ENCODE measurements at regions not wholly inside any gene's neighbourhood (a gene's known extent, or its start where the extent isn't known, plus 50 kb on each side); places are given as distances from the start of the nearest gene placed in this dataset.

- peaks cover 0 to under 1% (median 0%) of the 10 kb centered on the region in 7 donors for H3K9me3 Mint-ChIP-seq
- H3K27me3 Mint-ChIP-seq, result peaks cover 19% of the 10 kb centered on the region
- Histone ChIP-seq H3K4me1 (ENCODE audit: control insufficient read depth, insufficient read depth, low read length, poor library complexity, severe bottlenecking) (no peaks in the 10 kb centered on the region), H3K9me3 (ENCODE audit: control insufficient read depth in 2 of 2, low read length in 2 of 2) (no peaks in the 10 kb centered on the region), H3K27ac (ENCODE audit: insufficient read depth, low read length, poor library complexity, severe bottlenecking) (no peak overlapping the region), H3K27me3 (ENCODE audit: control insufficient read depth, insufficient read depth, low read length) (peaks cover 5% of the 10 kb centered on the region), H3K4me3 (ENCODE audit: low read depth, low read length) (no peak overlapping the region), H3K36me3 (ENCODE audit: control insufficient read depth, insufficient read depth, low read length) (no peaks in the 10 kb centered on the region)
- H3K4me1 Mint-ChIP-seq, result peaks cover 0 to 16% (median 7%) of the 10 kb centered on the region in 4 donors
- no peak overlapping the region for H3K4me3 Mint-ChIP-seq
- no peak for ATAC-seq (ENCODE audit: low read depth in 2 of 2)
- DNase-seq, result no peak
- H3K36me3 Mint-ChIP-seq, result no peaks in the 10 kb centered on the region
- no peak overlapping the region for H3K27ac Mint-ChIP-seq
Measured at GRCh38 chr2:63678551-63678950, 89.8 kb downstream of the MDH1 start.

- Histone ChIP-seq H3K9me3 (ENCODE audit: control insufficient read depth in 2 of 2, low read length in 2 of 2) (no peaks in the 10 kb centered on the region), H3K36me3 (ENCODE audit: control insufficient read depth, insufficient read depth, low read length) (no peaks in the 10 kb centered on the region), H3K27ac (ENCODE audit: insufficient read depth, low read length, poor library complexity, severe bottlenecking) (no peak overlapping the region), H3K27me3 (ENCODE audit: control insufficient read depth, insufficient read depth, low read length) (peaks cover 3% of the 10 kb centered on the region), H3K4me1 (ENCODE audit: control insufficient read depth, insufficient read depth, low read length, poor library complexity, severe bottlenecking) (no peaks in the 10 kb centered on the region), H3K4me3 (ENCODE audit: low read depth, low read length) (no peak overlapping the region)
- H3K27ac Mint-ChIP-seq, result no peak overlapping the region
- H3K36me3 Mint-ChIP-seq, result no peaks in the 10 kb centered on the region
- peaks cover 0 to 16% (median 7%) of the 10 kb centered on the region in 4 donors for H3K4me1 Mint-ChIP-seq
- peaks cover 26% of the 10 kb centered on the region for H3K27me3 Mint-ChIP-seq
- no peak for DNase-seq
- H3K4me3 Mint-ChIP-seq, result no peak overlapping the region
- ATAC-seq (ENCODE audit: low read depth in 2 of 2), result no peak
- peaks cover 0 to 1% (median 0%) of the 10 kb centered on the region in 7 donors for H3K9me3 Mint-ChIP-seq
Measured at GRCh38 chr2:63679252-63679855, 90.6 kb downstream of the MDH1 start.

GRCh38 chr2:63680455-63680854, 91.7 kb downstream of the MDH1 start:
- ATAC-seq (ENCODE audit: low read depth in 2 of 2) (no peak), DNase-seq (no peak)
- no peak overlapping the region for H3K27ac ChIP-seq (ENCODE audit: insufficient read depth, low read length, poor library complexity, severe bottlenecking)
- H3K9me3 Mint-ChIP-seq, result peaks cover 0 to 1% (median 0%) of the 10 kb centered on the region in 7 donors
- H3K36me3 ChIP-seq (ENCODE audit: control insufficient read depth, insufficient read depth, low read length), result no peaks in the 10 kb centered on the region
- H3K4me3 Mint-ChIP-seq, result no peak overlapping the region
- H3K36me3 Mint-ChIP-seq, result no peaks in the 10 kb centered on the region
- peaks cover 26% of the 10 kb centered on the region for H3K27me3 Mint-ChIP-seq
- H3K4me3 ChIP-seq (ENCODE audit: low read depth, low read length), result no peak overlapping the region
- H3K9me3 ChIP-seq (ENCODE audit: control insufficient read depth in 2 of 2, low read length in 2 of 2), result no peaks in the 10 kb centered on the region
- no peak overlapping the region for H3K27ac Mint-ChIP-seq
- peaks cover 0 to 16% (median 7%) of the 10 kb centered on the region in 4 donors for H3K4me1 Mint-ChIP-seq
- peaks cover 3% of the 10 kb centered on the region for H3K27me3 ChIP-seq (ENCODE audit: control insufficient read depth, insufficient read depth, low read length)
- H3K4me1 ChIP-seq (ENCODE audit: control insufficient read depth, insufficient read depth, low read length, poor library complexity, severe bottlenecking), result no peaks in the 10 kb centered on the region

- Mint-ChIP-seq H3K27ac (no peak overlapping the region), H3K27me3 (peaks cover 26% of the 10 kb centered on the region)
- no peak for ATAC-seq (ENCODE audit: low read depth in 2 of 2)
Measured at GRCh38 chr2:63681896-63682295, 93.1 kb downstream of the MDH1 start.

GRCh38 chr2:63692002-63692606, 103.3 kb downstream of the MDH1 start:
- Histone ChIP-seq H3K9me3 (ENCODE audit: control insufficient read depth in 2 of 2, low read length in 2 of 2) (no peaks in the 10 kb centered on the region), H3K4me1 (ENCODE audit: control insufficient read depth, insufficient read depth, low read length, poor library complexity, severe bottlenecking) (no peaks in the 10 kb centered on the region), H3K36me3 (ENCODE audit: control insufficient read depth, insufficient read depth, low read length) (no peaks in the 10 kb centered on the region), H3K27ac (ENCODE audit: insufficient read depth, low read length, poor library complexity, severe bottlenecking) (no peak overlapping the region), H3K27me3 (ENCODE audit: control insufficient read depth, insufficient read depth, low read length) (no peaks in the 10 kb centered on the region), H3K4me3 (ENCODE audit: low read depth, low read length) (no peak overlapping the region)
- ATAC-seq (ENCODE audit: low read depth in 2 of 2) (peak; percentile 68 to 71), DNase-seq (peak; percentile 2 to 71 (median 60))
- Mint-ChIP-seq H3K27ac (no peak overlapping the region), H3K36me3 (no peaks in the 10 kb centered on the region), H3K27me3 (no peaks in the 10 kb centered on the region), H3K9me3 (no peaks in the 10 kb centered on the region), H3K4me1 (peaks cover 3 to 4% (median 3%) of the 10 kb centered on the region in 4 donors), H3K4me3 (no peak overlapping the region)

More at GRCh38 chr2:63681896-63682295, 93.1 kb downstream of the MDH1 start:
- Histone ChIP-seq H3K27ac (ENCODE audit: insufficient read depth, low read length, poor library complexity, severe bottlenecking) (no peak overlapping the region), H3K4me1 (ENCODE audit: control insufficient read depth, insufficient read depth, low read length, poor library complexity, severe bottlenecking) (no peaks in the 10 kb centered on the region), H3K36me3 (ENCODE audit: control insufficient read depth, insufficient read depth, low read length) (no peaks in the 10 kb centered on the region), H3K27me3 (ENCODE audit: control insufficient read depth, insufficient read depth, low read length) (peaks cover 3% of the 10 kb centered on the region), H3K9me3 (ENCODE audit: control insufficient read depth in 2 of 2, low read length in 2 of 2) (no peaks in the 10 kb centered on the region), H3K4me3 (ENCODE audit: low read depth, low read length) (no peak overlapping the region)
- H3K4me3 Mint-ChIP-seq, result no peak overlapping the region
- no peak for DNase-seq
- peaks cover 0 to 1% (median 0%) of the 10 kb centered on the region in 7 donors for H3K9me3 Mint-ChIP-seq
- H3K4me1 Mint-ChIP-seq, result peaks cover 0 to 8% (median 4%) of the 10 kb centered on the region in 4 donors
- no peaks in the 10 kb centered on the region for H3K36me3 Mint-ChIP-seq

- no peaks in the 10 kb centered on the region for H3K9me3 ChIP-seq (ENCODE audit: control insufficient read depth in 2 of 2, low read length in 2 of 2)
- Mint-ChIP-seq H3K27me3 (no peaks in the 10 kb centered on the region), H3K9me3 (peaks cover 0 to 1% (median 0%) of the 10 kb centered on the region in 7 donors), H3K27ac (no peak overlapping the region), H3K4me3 (no peak overlapping the region), H3K36me3 (no peaks in the 10 kb centered on the region), H3K4me1 (peaks cover 3 to 9% (median 3%) of the 10 kb centered on the region in 4 donors)
- ATAC-seq (ENCODE audit: low read depth in 2 of 2) (no peak), DNase-seq (no peak)
- no peak overlapping the region for H3K27ac ChIP-seq (ENCODE audit: insufficient read depth, low read length, poor library complexity, severe bottlenecking)
- no peaks in the 10 kb centered on the region for H3K4me1 ChIP-seq (ENCODE audit: control insufficient read depth, insufficient read depth, low read length, poor library complexity, severe bottlenecking)
- no peaks in the 10 kb centered on the region for H3K27me3 ChIP-seq (ENCODE audit: control insufficient read depth, insufficient read depth, low read length)
- no peaks in the 10 kb centered on the region for H3K36me3 ChIP-seq (ENCODE audit: control insufficient read depth, insufficient read depth, low read length)
- no peak overlapping the region for H3K4me3 ChIP-seq (ENCODE audit: low read depth, low read length)
Measured at GRCh38 chr2:63695583-63695982, 106.8 kb downstream of the MDH1 start.

GRCh38 chr2:63696496-63696895, 107.7 kb downstream of the MDH1 start:
- Histone ChIP-seq H3K4me3 (ENCODE audit: low read depth, low read length) (no peak overlapping the region), H3K9me3 (ENCODE audit: control insufficient read depth in 2 of 2, low read length in 2 of 2) (no peaks in the 10 kb centered on the region), H3K27me3 (ENCODE audit: control insufficient read depth, insufficient read depth, low read length) (no peaks in the 10 kb centered on the region), H3K36me3 (ENCODE audit: control insufficient read depth, insufficient read depth, low read length) (no peaks in the 10 kb centered on the region), H3K4me1 (ENCODE audit: control insufficient read depth, insufficient read depth, low read length, poor library complexity, severe bottlenecking) (no peaks in the 10 kb centered on the region), H3K27ac (ENCODE audit: insufficient read depth, low read length, poor library complexity, severe bottlenecking) (no peak overlapping the region)
- H3K27me3 Mint-ChIP-seq, result no peaks in the 10 kb centered on the region
- no peak overlapping the region for H3K27ac Mint-ChIP-seq
- no peak overlapping the region for H3K4me3 Mint-ChIP-seq
- H3K4me1 Mint-ChIP-seq, result peaks cover 3 to 9% (median 3%) of the 10 kb centered on the region in 4 donors
- DNase-seq (no peak), ATAC-seq (ENCODE audit: low read depth in 2 of 2) (no peak)
- H3K36me3 Mint-ChIP-seq, result no peaks in the 10 kb centered on the region
- H3K9me3 Mint-ChIP-seq, result peaks cover 0 to 2% (median 0%) of the 10 kb centered on the region in 7 donors

GRCh38 chr2:63697160-63697559, 108.4 kb downstream of the MDH1 start:
- H3K4me3 Mint-ChIP-seq, result no peak overlapping the region
- no peaks in the 10 kb centered on the region for H3K36me3 ChIP-seq (ENCODE audit: control insufficient read depth, insufficient read depth, low read length)
- ATAC-seq (ENCODE audit: low read depth in 2 of 2) (no peak), DNase-seq (no peak)
- H3K4me1 ChIP-seq (ENCODE audit: control insufficient read depth, insufficient read depth, low read length, poor library complexity, severe bottlenecking), result no peaks in the 10 kb centered on the region
- no peaks in the 10 kb centered on the region for H3K27me3 Mint-ChIP-seq
- no peak overlapping the region for H3K27ac Mint-ChIP-seq
- H3K27me3 ChIP-seq (ENCODE audit: control insufficient read depth, insufficient read depth, low read length), result no peaks in the 10 kb centered on the region
- H3K9me3 ChIP-seq (ENCODE audit: control insufficient read depth in 2 of 2, low read length in 2 of 2), result no peaks in the 10 kb centered on the region
- no peaks in the 10 kb centered on the region for H3K36me3 Mint-ChIP-seq
- H3K4me1 Mint-ChIP-seq, result peaks cover 1 to 7% (median 1%) of the 10 kb centered on the region in 4 donors
- no peak overlapping the region for H3K27ac ChIP-seq (ENCODE audit: insufficient read depth, low read length, poor library complexity, severe bottlenecking)
- no peak overlapping the region for H3K4me3 ChIP-seq (ENCODE audit: low read depth, low read length)
- peaks cover 0 to 3% (median 0%) of the 10 kb centered on the region in 7 donors for H3K9me3 Mint-ChIP-seq

Measured in CD4-positive, CD25-positive, alpha-beta regulatory T cell (primary cell).